ENCODE measurements at regions not wholly inside any gene's neighbourhood (a gene's known extent, or its start where the extent isn't known, plus 50 kb on each side); places are given as distances from the start of the nearest gene placed in this dataset.

DNA sequence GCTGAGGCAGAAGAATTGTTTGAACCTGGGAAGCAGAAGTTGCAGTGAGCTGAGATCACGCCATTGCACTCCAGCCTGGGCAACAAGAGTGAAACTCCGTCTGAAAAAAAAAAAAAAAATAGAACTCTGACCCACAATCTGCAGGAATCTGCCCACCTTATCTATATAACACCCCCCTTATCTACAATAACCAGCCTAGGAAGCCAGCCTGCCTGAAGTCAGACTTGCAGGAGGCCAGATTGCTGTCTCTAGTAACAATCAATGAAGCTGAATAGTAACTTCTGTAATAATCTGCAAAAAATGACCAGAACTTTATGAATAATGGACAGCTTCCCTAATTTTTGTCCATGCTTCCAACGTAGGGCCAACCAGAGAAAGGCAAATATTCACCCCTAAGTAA, 352.5 kb downstream of the CD83 start:
- peaks cover 22% of the 10 kb centered on the region for H3K4me1 Mint-ChIP-seq (ENCODE audit: low read depth, unreplicated experiment)
- TF ChIP-seq, protein P1, sequence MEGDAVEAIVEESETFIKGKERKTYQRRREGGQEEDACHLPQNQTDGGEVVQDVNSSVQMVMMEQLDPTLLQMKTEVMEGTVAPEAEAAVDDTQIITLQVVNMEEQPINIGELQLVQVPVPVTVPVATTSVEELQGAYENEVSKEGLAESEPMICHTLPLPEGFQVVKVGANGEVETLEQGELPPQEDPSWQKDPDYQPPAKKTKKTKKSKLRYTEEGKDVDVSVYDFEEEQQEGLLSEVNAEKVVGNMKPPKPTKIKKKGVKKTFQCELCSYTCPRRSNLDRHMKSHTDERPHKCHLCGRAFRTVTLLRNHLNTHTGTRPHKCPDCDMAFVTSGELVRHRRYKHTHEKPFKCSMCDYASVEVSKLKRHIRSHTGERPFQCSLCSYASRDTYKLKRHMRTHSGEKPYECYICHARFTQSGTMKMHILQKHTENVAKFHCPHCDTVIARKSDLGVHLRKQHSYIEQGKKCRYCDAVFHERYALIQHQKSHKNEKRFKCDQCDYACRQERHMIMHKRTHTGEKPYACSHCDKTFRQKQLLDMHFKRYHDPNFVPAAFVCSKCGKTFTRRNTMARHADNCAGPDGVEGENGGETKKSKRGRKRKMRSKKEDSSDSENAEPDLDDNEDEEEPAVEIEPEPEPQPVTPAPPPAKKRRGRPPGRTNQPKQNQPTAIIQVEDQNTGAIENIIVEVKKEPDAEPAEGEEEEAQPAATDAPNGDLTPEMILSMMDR (IDR thresholded peaks at IDR 0.05; ENCODE audit: partially characterized antibody, unreplicated experiment) = no peak
- H3K4me3 Mint-ChIP-seq (ENCODE audit: unreplicated experiment) = no peak overlapping the region
- H3K27ac Mint-ChIP-seq (ENCODE audit: unreplicated experiment) = no peak overlapping the region
- peaks cover 7% of the 10 kb centered on the region for H3K9me3 Mint-ChIP-seq (ENCODE audit: unreplicated experiment)
- H3K27me3 Mint-ChIP-seq (ENCODE audit: unreplicated experiment) = peaks cover 6% of the 10 kb centered on the region
- H3K36me3 Mint-ChIP-seq (ENCODE audit: unreplicated experiment) = peaks cover 11% of the 10 kb centered on the region
- no peak for DNase-seq

DNA sequence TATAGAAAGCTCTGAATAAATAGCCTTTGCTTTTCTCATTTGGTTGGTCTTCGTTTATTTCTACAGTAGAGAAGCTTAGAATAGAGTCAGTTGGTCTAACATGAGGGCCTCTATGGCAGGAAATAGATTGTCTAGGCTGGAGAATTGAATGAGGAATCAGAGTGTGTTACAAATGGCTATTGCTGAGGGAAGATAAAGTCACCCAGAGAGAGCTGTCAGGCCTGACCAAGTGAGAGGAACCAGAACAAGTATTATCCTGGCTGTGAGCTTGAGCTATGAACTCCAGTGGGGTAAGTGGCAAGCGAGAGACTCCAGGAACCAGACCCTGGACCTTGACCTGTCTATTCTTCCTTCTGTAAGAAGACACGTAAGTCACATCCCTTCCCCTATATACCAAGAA, 353.1 kb downstream of the CD83 start:
- H3K4me1 Mint-ChIP-seq (ENCODE audit: low read depth, unreplicated experiment) = peaks cover 22% of the 10 kb centered on the region
- no peak overlapping the region for H3K27ac Mint-ChIP-seq (ENCODE audit: unreplicated experiment)
- peaks cover 9% of the 10 kb centered on the region for H3K27me3 Mint-ChIP-seq (ENCODE audit: unreplicated experiment)
- DNase-seq = no peak
- peaks cover 7% of the 10 kb centered on the region for H3K9me3 Mint-ChIP-seq (ENCODE audit: unreplicated experiment)
- no peak overlapping the region for H3K4me3 Mint-ChIP-seq (ENCODE audit: unreplicated experiment)
- H3K36me3 Mint-ChIP-seq (ENCODE audit: unreplicated experiment) = peaks cover 8% of the 10 kb centered on the region
- TF ChIP-seq, protein P1 (IDR thresholded peaks at IDR 0.05; ENCODE audit: partially characterized antibody, unreplicated experiment) = no peak

DNA sequence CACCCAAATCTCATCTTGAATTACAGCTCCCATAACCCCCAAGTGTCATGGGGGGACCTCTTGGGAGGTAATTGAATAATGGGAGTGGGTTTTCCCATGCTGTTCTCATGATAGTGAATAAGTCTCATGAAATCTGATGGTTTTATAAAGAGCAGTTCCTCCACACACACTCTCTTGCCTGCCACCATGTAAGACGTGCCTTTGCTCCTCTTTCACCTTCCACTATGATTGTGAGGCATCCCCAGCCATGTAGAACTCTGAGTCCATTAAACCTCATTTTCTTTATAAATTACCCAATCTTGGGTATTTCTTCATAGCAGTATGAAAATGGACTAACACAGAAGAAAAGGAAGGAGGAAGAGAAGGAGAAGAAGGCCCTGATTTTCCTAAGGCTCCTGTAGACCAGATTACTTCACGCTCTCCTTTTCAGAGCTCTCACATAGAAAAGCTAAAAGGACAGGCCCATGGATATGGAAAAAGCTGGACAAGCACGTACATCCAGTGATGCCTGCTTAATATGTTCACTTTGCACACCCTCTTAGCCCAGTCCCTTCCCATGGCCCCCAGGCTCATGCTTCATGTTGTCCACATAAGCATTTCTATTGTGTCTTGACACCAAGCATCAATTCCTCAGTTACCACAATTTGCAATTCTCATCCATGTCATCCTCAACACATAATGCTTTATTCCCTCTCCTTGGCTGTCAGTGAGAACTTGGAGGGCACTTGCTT, 354.8 kb downstream of the CD83 start:
- H3K4me1 Mint-ChIP-seq (ENCODE audit: low read depth, unreplicated experiment) = peaks cover 21% of the 10 kb centered on the region
- H3K27ac Mint-ChIP-seq (ENCODE audit: unreplicated experiment) = no peak overlapping the region
- H3K9me3 Mint-ChIP-seq (ENCODE audit: unreplicated experiment) = peaks cover 7% of the 10 kb centered on the region
- no peak overlapping the region for H3K4me3 Mint-ChIP-seq (ENCODE audit: unreplicated experiment)
- TF ChIP-seq, protein P1 (IDR thresholded peaks at IDR 0.05; ENCODE audit: partially characterized antibody, unreplicated experiment) = no peak
- no peak for DNase-seq
- peaks cover 8% of the 10 kb centered on the region for H3K36me3 Mint-ChIP-seq (ENCODE audit: unreplicated experiment)
- peaks cover 9% of the 10 kb centered on the region for H3K27me3 Mint-ChIP-seq (ENCODE audit: unreplicated experiment)

DNA sequence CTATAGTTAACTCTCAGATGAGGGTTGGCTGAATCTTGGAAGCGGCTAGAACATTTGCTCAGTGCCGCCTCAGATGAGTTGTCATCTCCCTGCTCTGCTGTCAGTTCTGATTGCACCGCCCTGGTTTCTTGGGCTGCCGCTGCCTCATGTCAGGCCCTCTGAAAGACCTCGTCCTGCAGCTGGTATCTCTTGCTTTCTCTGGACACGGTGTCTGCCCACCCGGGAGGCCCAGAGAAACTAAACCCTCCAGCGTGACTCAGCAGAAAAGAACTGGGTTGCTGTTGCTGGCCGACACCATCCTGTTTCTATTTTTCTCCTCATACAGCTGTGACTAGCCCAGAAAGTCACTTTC, 355.4 kb downstream of the CD83 start:
- no peak for DNase-seq
- no peak overlapping the region for H3K27ac Mint-ChIP-seq (ENCODE audit: unreplicated experiment)

DNA sequence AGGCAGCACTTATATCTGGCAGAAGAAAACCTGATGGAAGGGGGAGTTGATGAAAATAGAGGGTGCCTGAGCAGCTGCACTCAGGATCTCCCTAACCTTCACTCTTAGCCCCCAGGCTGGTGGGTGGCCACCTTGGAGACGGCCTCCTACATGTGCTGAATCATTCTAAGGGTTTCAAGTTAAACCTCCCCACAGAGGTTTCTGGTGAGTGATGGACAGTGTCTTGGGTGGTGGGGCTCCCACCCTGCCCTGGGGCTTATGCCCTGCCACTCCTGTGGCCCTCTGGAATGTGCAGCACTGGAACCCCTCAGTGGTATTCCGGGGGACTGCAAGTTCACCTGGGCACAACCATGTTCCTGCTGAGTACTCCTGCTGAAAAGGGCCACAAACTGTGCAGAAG, 357.2 kb downstream of the CD83 start:
- TF ChIP-seq, protein P1 (IDR thresholded peaks at IDR 0.05; ENCODE audit: partially characterized antibody, unreplicated experiment) = no peak
- no peak for DNase-seq
- H3K27ac Mint-ChIP-seq (ENCODE audit: unreplicated experiment) = no peak overlapping the region
- H3K27me3 Mint-ChIP-seq (ENCODE audit: unreplicated experiment) = peaks cover 2% of the 10 kb centered on the region
- H3K4me3 Mint-ChIP-seq (ENCODE audit: unreplicated experiment) = no peak overlapping the region
- H3K9me3 Mint-ChIP-seq (ENCODE audit: unreplicated experiment) = peaks cover 7% of the 10 kb centered on the region
- peaks cover 5% of the 10 kb centered on the region for H3K36me3 Mint-ChIP-seq (ENCODE audit: unreplicated experiment)
- no peaks in the 10 kb centered on the region for H3K4me1 Mint-ChIP-seq (ENCODE audit: low read depth, unreplicated experiment)

More for the DNA sequence above, 355.4 kb downstream of the CD83 start:
- Mint-ChIP-seq H3K27me3 (ENCODE audit: unreplicated experiment) (peaks cover 9% of the 10 kb centered on the region), H3K4me3 (ENCODE audit: unreplicated experiment) (no peak overlapping the region), H3K4me1 (ENCODE audit: low read depth, unreplicated experiment) (peaks cover 15% of the 10 kb centered on the region), H3K36me3 (ENCODE audit: unreplicated experiment) (peaks cover 8% of the 10 kb centered on the region), H3K9me3 (ENCODE audit: unreplicated experiment) (peaks cover 7% of the 10 kb centered on the region)
- TF ChIP-seq, protein P1 (IDR thresholded peaks at IDR 0.05; ENCODE audit: partially characterized antibody, unreplicated experiment) = no peak

Measured in glutamatergic neuron (in vitro differentiated cells).